ENCODE measurements at regions not wholly inside any gene's neighbourhood (a gene's known extent, or its start where the extent isn't known, plus 50 kb on each side); places are given as distances from the start of the nearest gene placed in this dataset.

DNA sequence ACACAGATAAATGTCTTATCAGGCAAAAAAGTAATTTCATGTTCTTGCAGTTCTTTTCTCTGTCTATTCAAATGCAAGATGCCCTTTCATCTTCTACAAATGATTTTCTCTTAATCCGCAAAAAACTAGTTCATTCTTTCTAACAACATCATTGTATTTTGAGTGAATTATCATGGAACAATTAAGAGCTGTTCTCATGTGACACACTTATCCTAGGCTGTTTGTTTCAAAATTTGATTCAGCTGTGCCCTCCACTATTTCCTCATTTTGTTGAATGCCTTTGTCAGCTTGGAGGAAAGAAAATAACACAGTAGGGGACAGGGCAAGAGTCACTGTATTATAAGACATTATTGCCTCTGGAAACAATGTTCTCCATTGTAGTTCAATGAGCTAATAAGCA lies 396.9 kb downstream of the KCTD12 start:
- FAIRE-seq (no peak), DNase-seq (ENCODE audit: insufficient read length) (no peak)
- TF ChIP-seq TAF1 (IDR thresholded peaks at IDR 0.05; ENCODE audit: borderline replicate concordance, low read depth, low read length) = no peak
- TF ChIP-seq POLR2A (IDR thresholded peaks at IDR 0.05; ENCODE audit: low read depth, low read length) = no peak
- TF ChIP-seq POLR2AphosphoS5 (IDR thresholded peaks at IDR 0.05; ENCODE audit: low read depth, low read length) = no peak

DNA sequence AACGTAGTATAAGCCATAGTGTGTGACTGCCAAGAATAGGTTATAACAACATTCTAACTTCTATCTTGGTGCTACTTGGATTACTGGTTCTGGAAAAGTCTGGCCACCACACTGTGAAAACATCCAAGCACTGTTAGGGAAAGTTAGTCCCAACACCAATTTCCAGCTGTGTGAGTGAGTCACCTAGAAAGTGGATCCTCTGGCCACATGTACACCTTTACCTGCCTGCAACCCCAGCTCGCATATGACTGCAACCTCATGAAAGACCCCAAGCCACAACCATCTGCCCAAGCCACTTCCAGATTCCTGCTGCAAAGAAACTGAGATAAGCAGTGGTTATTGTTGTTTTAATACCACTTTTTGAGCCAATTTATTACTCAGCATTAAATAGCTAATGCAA lies 404.5 kb downstream of the KCTD12 start:
- TF ChIP-seq POLR2AphosphoS5 (IDR thresholded peaks at IDR 0.05; ENCODE audit: low read depth, low read length) = no peak
- no peak for TF ChIP-seq POLR2A (IDR thresholded peaks at IDR 0.05; ENCODE audit: low read depth, low read length)
- no peak for TF ChIP-seq TAF1 (IDR thresholded peaks at IDR 0.05; ENCODE audit: borderline replicate concordance, low read depth, low read length)
- DNase-seq (ENCODE audit: insufficient read length) = no peak
- FAIRE-seq = no peak

DNA sequence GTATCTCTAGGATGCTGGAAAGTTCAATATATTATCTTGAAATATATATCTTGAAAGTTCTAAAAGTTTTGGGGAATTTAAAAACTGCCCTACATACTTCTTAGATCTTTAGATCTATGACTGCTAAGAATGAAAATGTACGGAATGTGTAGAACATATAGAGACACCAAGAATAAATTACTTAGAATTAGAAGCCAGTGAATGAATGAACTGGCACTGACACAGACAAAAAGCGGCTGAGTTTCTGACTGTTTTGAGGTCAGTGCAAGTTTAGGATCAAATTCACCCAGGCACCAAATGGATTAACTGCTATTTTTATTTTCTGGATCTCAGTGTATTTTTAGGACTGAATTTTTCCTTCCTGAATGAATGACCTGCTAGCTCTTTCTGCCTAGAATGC lies 411.2 kb downstream of the KCTD12 start:
- TF ChIP-seq POLR2AphosphoS5 (IDR thresholded peaks at IDR 0.05; ENCODE audit: low read depth, low read length) (no peak), TAF1 (IDR thresholded peaks at IDR 0.05; ENCODE audit: borderline replicate concordance, low read depth, low read length) (no peak), POLR2A (IDR thresholded peaks at IDR 0.05; ENCODE audit: low read depth, low read length) (no peak)
- FAIRE-seq = no peak
- no peak for DNase-seq (ENCODE audit: insufficient read length)

DNA sequence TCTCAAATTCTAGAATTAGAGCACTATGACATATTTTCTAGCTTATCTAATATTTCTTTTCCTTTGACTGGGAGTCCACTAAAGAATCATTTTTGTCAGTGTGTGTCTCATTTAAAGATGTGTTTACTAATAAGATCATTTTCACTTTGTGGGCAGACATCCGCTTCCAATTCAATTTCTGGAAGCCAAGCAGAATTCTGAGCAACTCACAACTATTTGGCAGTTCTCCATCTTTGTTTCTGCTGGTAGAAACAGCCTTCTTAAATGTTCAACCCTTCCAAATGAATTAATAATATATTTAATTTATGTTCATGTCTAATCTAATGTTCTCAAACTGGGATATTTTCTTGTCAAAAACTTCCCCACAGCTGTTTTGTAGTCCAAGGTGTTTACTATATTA lies 411.8 kb downstream of the KCTD12 start:
- TF ChIP-seq POLR2AphosphoS5 (IDR thresholded peaks at IDR 0.05; ENCODE audit: low read depth, low read length) (no peak), TAF1 (IDR thresholded peaks at IDR 0.05; ENCODE audit: borderline replicate concordance, low read depth, low read length) (no peak), POLR2A (IDR thresholded peaks at IDR 0.05; ENCODE audit: low read depth, low read length) (no peak)
- no peak for DNase-seq (ENCODE audit: insufficient read length)

DNA sequence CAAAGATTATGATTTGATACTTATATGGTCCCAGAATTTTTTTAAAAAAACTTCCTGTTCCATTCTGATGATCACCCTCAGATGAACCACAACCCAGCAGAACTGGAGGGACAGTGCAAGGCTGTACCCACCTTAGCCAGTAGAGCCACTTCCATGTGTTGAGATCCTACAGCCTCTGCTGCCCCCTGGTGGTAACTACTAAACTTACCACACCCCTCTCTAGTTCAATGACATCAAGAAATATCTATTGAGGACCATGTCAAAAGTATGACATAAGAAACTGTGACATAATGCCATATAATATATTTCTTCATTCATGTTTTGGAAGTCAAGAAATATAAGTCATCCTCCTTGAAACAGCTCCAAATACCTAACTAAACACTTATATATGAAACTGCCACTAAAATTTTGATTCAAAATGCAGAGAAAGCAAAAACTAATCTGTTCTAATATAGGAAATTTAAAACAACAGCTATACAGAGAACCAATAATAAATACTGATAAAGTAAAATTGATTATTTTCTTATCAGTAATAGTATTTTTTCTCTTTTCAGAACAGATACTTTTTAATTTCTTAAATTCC lies 412.6 kb downstream of the KCTD12 start:
- DNase-seq (ENCODE audit: insufficient read length) = peak; percentile 11
- TF ChIP-seq POLR2AphosphoS5 (IDR thresholded peaks at IDR 0.05; ENCODE audit: low read depth, low read length) (no peak), TAF1 (IDR thresholded peaks at IDR 0.05; ENCODE audit: borderline replicate concordance, low read depth, low read length) (no peak), POLR2A (IDR thresholded peaks at IDR 0.05; ENCODE audit: low read depth, low read length) (no peak)
- FAIRE-seq = peak; percentile 95

More for the DNA sequence above, 411.8 kb downstream of the KCTD12 start:
- no peak for FAIRE-seq

DNA sequence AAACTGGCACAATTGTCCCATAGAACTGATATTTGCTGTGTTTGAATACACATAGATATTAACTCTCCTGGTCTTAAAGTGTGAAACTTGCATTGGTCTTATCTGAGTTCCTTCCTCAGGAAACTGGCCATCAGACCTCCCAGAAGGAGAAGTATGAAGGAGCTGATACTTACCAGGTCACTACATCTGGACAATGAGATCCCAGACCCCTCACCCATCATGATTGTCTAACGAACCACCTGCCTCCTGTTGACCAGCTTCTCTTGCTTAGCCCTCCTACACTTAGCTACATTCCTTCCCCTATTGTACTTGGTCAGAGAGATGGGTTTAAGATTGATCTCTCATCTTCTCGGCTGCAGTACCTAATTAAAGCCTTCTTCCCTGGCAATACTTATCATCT lies 413.3 kb downstream of the KCTD12 start:
- no peak for TF ChIP-seq POLR2AphosphoS5 (IDR thresholded peaks at IDR 0.05; ENCODE audit: low read depth, low read length)
- no peak for TF ChIP-seq TAF1 (IDR thresholded peaks at IDR 0.05; ENCODE audit: borderline replicate concordance, low read depth, low read length)
- TF ChIP-seq POLR2A (IDR thresholded peaks at IDR 0.05; ENCODE audit: low read depth, low read length) = no peak
- DNase-seq (ENCODE audit: insufficient read length) = no peak
- no peak for FAIRE-seq

DNA sequence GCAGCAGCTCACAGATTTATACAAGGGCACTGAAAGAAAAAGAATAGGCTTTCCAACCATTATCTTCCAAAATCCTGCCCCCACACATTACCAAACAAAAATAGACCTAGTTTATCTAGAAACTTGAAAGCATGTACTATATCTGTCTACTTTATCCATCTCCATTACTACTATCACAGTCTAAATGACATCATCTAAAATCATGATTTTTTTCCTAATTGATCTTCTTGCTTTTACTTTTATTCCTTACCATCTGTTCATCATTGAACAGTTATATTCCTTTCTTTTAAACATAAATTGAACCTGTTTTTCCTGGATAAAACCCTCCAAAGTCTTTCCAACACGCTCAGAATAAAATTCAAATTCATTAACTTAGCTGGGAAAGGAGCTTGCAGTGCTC lies 414.7 kb downstream of the KCTD12 start:
- DNase-seq (ENCODE audit: insufficient read length) (no peak), FAIRE-seq (no peak)
- no peak for TF ChIP-seq POLR2AphosphoS5 (IDR thresholded peaks at IDR 0.05; ENCODE audit: low read depth, low read length)

DNA sequence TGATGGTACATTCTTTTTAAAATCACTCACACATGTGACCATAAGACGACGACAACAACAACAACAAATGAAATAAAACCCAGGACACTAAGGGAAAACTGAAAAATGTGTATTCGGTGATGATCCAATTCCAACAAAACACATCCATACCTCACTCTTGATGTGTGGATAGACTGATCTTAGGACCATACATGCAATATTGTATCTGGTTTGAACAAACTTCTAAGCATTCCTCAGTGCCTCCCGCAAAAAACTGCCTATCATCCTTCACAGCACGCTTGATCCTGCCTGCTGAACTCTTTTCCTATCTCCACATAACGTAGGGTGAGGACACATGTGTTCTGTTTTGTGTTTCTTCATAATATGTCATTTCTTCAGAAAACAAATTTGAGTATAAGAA lies 415.2 kb downstream of the KCTD12 start:
- TF ChIP-seq POLR2AphosphoS5 (IDR thresholded peaks at IDR 0.05; ENCODE audit: low read depth, low read length) (no peak), TAF1 (IDR thresholded peaks at IDR 0.05; ENCODE audit: borderline replicate concordance, low read depth, low read length) (no peak), POLR2A (IDR thresholded peaks at IDR 0.05; ENCODE audit: low read depth, low read length) (no peak)
- DNase-seq (ENCODE audit: insufficient read length) (no peak), FAIRE-seq (no peak)

DNA sequence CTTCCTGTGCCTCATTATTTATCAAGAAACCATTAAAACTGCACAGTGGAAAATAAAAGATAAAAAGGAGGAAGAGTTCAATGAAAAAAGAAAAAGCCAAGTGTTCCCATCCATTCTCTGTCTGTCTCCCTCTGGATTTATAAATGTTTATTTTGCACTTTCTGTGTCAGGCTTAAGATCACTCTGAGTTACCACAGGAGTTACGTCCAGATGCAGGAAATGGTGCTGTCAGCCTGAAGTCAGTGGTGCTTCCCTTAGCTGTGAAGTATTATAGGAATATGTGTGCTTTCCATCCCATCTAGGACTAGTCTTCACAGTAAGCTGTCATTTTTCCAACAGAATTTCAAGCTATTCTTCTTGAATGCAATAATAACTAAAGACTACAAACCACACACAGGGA lies 420.2 kb downstream of the KCTD12 start:
- no peak for TF ChIP-seq TAF1 (IDR thresholded peaks at IDR 0.05; ENCODE audit: borderline replicate concordance, low read depth, low read length)
- TF ChIP-seq POLR2AphosphoS5 (IDR thresholded peaks at IDR 0.05; ENCODE audit: low read depth, low read length) = no peak
- TF ChIP-seq POLR2A (IDR thresholded peaks at IDR 0.05; ENCODE audit: low read depth, low read length) = no peak
- no peak for FAIRE-seq
- DNase-seq (ENCODE audit: insufficient read length) = no peak

DNA sequence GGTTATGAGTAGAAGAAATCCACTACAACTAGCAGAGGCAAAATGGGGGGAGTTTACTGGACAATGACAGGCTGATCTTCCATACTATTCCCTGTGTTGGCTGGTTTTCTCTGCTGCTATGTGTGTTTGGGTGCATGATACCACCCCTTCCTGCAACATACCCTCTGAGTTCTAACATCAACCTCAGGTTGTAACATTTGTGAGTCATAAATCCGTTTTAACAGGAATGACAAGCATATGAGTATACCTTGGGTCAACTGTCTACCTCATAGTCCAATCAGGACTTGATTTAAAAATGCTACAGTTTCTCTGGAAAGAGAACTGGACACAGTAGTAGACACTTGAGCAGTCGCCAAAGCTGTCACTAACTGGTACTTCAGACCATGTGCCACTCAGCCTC lies 422.9 kb downstream of the KCTD12 start:
- DNase-seq (ENCODE audit: insufficient read length) = no peak
- TF ChIP-seq POLR2AphosphoS5 (IDR thresholded peaks at IDR 0.05; ENCODE audit: low read depth, low read length) (no peak), POLR2A (IDR thresholded peaks at IDR 0.05; ENCODE audit: low read depth, low read length) (no peak)
- FAIRE-seq = no peak

DNA sequence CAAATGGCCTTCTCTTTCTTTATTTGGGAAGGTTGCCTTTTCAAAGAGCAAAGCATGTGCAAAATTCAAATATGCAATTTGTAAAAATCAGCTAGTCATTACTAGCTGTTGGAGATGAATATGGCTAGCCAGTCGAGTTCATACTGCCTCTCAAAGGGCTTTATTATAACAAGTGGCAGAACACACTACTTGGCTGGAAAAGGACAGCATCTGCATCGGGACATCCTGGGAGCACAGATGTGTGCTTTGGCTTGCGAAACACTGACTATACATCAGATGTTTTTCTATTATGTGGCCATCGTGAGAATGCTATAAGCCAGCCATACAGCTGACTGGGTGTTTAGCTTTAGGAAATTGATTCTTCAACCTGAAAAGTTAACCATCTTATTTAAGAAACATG lies 424.2 kb downstream of the KCTD12 start:
- no peak for TF ChIP-seq POLR2A (IDR thresholded peaks at IDR 0.05; ENCODE audit: low read depth, low read length)
- TF ChIP-seq TAF1 (IDR thresholded peaks at IDR 0.05; ENCODE audit: borderline replicate concordance, low read depth, low read length) = no peak
- no peak for TF ChIP-seq POLR2AphosphoS5 (IDR thresholded peaks at IDR 0.05; ENCODE audit: low read depth, low read length)
- FAIRE-seq = no peak
- no peak for DNase-seq (ENCODE audit: insufficient read length)

DNA sequence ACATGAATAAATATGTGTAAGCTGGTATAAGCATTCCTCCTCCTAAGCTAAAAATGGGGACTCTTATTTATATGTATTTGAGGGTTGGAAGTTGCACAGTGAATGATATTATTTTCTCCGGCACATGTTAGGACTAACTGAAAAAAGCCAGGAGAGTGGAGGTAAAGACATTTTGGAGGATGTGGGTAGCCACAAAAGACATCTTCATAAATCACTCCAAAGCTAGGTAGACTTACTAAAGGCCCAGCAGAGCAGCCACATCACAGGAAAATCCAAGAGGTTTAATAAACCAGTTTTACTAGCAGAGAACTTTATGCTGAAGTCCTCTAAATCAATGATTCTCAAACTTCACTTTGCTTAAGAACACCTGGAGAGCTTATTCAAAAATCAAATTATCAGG lies 424.7 kb downstream of the KCTD12 start:
- no peak for FAIRE-seq
- no peak for DNase-seq (ENCODE audit: insufficient read length)
- TF ChIP-seq POLR2A (IDR thresholded peaks at IDR 0.05; ENCODE audit: low read depth, low read length) (no peak), POLR2AphosphoS5 (IDR thresholded peaks at IDR 0.05; ENCODE audit: low read depth, low read length) (no peak), TAF1 (IDR thresholded peaks at IDR 0.05; ENCODE audit: borderline replicate concordance, low read depth, low read length) (no peak)

DNA sequence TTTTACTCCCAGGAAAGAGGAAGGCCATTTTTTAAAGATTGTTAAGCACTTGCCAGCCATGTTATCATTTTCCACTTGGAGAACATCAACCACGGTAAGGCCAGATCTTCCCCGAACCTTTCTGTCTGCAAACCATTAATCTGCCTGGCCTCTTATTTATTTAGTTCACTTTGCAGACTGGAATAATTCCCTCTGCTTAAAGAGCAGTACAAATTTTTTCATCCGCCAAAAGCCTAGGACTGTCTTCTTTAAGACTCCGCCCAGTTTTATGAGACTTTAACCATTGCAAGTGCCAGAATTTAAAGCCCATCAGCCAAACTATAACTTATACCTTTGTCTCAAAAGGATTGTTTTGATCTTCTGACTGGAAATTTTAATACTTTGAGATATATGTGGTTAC lies 426.3 kb downstream of the KCTD12 start:
- DNase-seq (ENCODE audit: insufficient read length) (no peak), FAIRE-seq (no peak)
- TF ChIP-seq TAF1 (IDR thresholded peaks at IDR 0.05; ENCODE audit: borderline replicate concordance, low read depth, low read length) (no peak), POLR2A (IDR thresholded peaks at IDR 0.05; ENCODE audit: low read depth, low read length) (no peak), POLR2AphosphoS5 (IDR thresholded peaks at IDR 0.05; ENCODE audit: low read depth, low read length) (no peak)
